Tibial artery (tissue), 4 donors: ENCODE measurements at regions not wholly inside any gene's neighbourhood (a gene's known extent, or its start where the extent isn't known, plus 50 kb on each side); places are given as distances from the start of the nearest gene placed in this dataset.

Source experiments
- DNase-seq, 2 donors: peaks; one replicate each; pipeline ENCODE4 v3.0.0-alpha.2; 2019
- H3K27ac ChIP-seq, 2 donors: fragments of 200-600 bp; sonication (generic) in 1 of 2; 1 replicate in 1 of 2; 2 replicates in 1 of 2; pipeline ENCODE4 v1.5.1; 2018 to 2019; ENCODE audit warnings: mild to moderate bottlenecking in 1 of 2
- H3K27me3 ChIP-seq, 2 donors: fragments of 200-600 bp; sonication (generic) in 1 of 2; one replicate each; pipeline versions ENCODE4 v1.5.1 to v1.6.0; 2016 to 2019
- H3K36me3 ChIP-seq, 3 donors: fragments of 200-600 bp; sonication (generic) in 2 of 3; one replicate each; pipeline ENCODE4 v1.5.1; 2016 to 2019; ENCODE audit warnings: mild to moderate bottlenecking in 2 of 3
- H3K4me1 ChIP-seq, 4 donors: fragments of 200-600 bp; sonication (generic) in 2 of 4; 1 replicate in 3 of 4; 2 replicates in 1 of 4; pipeline ENCODE4 v1.5.1; 2016 to 2019
- H3K4me3 ChIP-seq, 2 donors: fragments of 200-600 bp; sonication (generic) in 1 of 2; 1 replicate in 1 of 2; 2 replicates in 1 of 2; pipeline ENCODE4 v1.5.1; 2018 to 2019; ENCODE audit warnings: mild to moderate bottlenecking in 2 of 2
- H3K9me3 ChIP-seq, 3 donors: fragments of 200-600 bp; sonication (generic) in 1 of 3; one replicate each; pipeline ENCODE4 v1.5.1; 2016 to 2019
- CTCF ChIP-seq, 2 experiments: fragments of 200-600 bp in 1 of 2; fragments of 450-650 bp in 1 of 2; IDR thresholded peaks; one replicate each; pipeline ENCODE4 v1.5.1; 2017 to 2019; ENCODE audit warnings: antibody characterized with exemption in 2 of 2, mild to moderate bottlenecking in 1 of 2, moderate library complexity in 1 of 2
- intact Hi-C: fragments of 100-400 bp; cut with DNase I; formaldehyde crosslinking; loops from one replicate; pipeline ENCODE4 v1.15.0; 2023; ENCODE audit warnings: low total_unique reads

GRCh38 chr2:58574873-58575272, 333.7 kb upstream of the FANCL start:
- intact Hi-C loops, result no loop called here
- Histone ChIP-seq H3K9me3 (no peaks in the 10 kb centered on the region), H3K27ac (no peak overlapping the region)

GRCh38 chr2:58572731-58573130, 331.6 kb upstream of the FANCL start:
- no peaks in the 10 kb centered on the region for H3K27me3 ChIP-seq
- no peak overlapping the region for H3K4me3 ChIP-seq
- TF ChIP-seq CTCF (IDR thresholded peaks at IDR 0.05), result no peak
- H3K4me1 ChIP-seq, result no peaks in the 10 kb centered on the region
- no peak overlapping the region for H3K27ac ChIP-seq
- intact Hi-C loops, result no loop called here
- no peaks in the 10 kb centered on the region for H3K36me3 ChIP-seq
- no peak for DNase-seq
- H3K9me3 ChIP-seq, result no peaks in the 10 kb centered on the region

More at GRCh38 chr2:58574873-58575272, 333.7 kb upstream of the FANCL start:
- TF ChIP-seq CTCF (IDR thresholded peaks at IDR 0.05), result no peak
- DNase-seq, result no peak
- Histone ChIP-seq H3K4me1 (no peaks in the 10 kb centered on the region), H3K36me3 (no peaks in the 10 kb centered on the region), H3K27me3 (no peaks in the 10 kb centered on the region), H3K4me3 (no peak overlapping the region)

- no peak overlapping the region for H3K27ac ChIP-seq
- DNase-seq, result no peak
- no peak for TF ChIP-seq CTCF (IDR thresholded peaks at IDR 0.05)
- H3K4me3 ChIP-seq, result no peak overlapping the region
- H3K27me3 ChIP-seq, result no peaks in the 10 kb centered on the region
- intact Hi-C loops, result no loop called here
- H3K36me3 ChIP-seq, result no peaks in the 10 kb centered on the region
- H3K9me3 ChIP-seq, result no peaks in the 10 kb centered on the region
- no peaks in the 10 kb centered on the region for H3K4me1 ChIP-seq
Measured at GRCh38 chr2:58571181-58571852, 330.2 kb upstream of the FANCL start.

- intact Hi-C loops, result no loop called here
- DNase-seq, result no peak
Measured at GRCh38 chr2:58569475-58570185, 328.5 kb upstream of the FANCL start.

GRCh38 chr2:58568901-58569300, 327.8 kb upstream of the FANCL start:
- DNase-seq, result no peak
- Histone ChIP-seq H3K27ac (no peak overlapping the region), H3K4me1 (no peaks in the 10 kb centered on the region), H3K9me3 (no peaks in the 10 kb centered on the region), H3K27me3 (no peaks in the 10 kb centered on the region), H3K36me3 (no peaks in the 10 kb centered on the region), H3K4me3 (no peak overlapping the region)
- no peak for TF ChIP-seq CTCF (IDR thresholded peaks at IDR 0.05)
- intact Hi-C loops, result no loop called here

More at GRCh38 chr2:58569475-58570185, 328.5 kb upstream of the FANCL start:
- Histone ChIP-seq H3K4me3 (no peak overlapping the region), H3K36me3 (no peaks in the 10 kb centered on the region), H3K27me3 (no peaks in the 10 kb centered on the region), H3K4me1 (no peaks in the 10 kb centered on the region), H3K9me3 (no peaks in the 10 kb centered on the region), H3K27ac (no peak overlapping the region)
- TF ChIP-seq CTCF (IDR thresholded peaks at IDR 0.05), result no peak
